ENCODE measurements at regions not wholly inside any gene's neighbourhood (a gene's known extent, or its start where the extent isn't known, plus 50 kb on each side); places are given as distances from the start of the nearest gene placed in this dataset.

DNA sequence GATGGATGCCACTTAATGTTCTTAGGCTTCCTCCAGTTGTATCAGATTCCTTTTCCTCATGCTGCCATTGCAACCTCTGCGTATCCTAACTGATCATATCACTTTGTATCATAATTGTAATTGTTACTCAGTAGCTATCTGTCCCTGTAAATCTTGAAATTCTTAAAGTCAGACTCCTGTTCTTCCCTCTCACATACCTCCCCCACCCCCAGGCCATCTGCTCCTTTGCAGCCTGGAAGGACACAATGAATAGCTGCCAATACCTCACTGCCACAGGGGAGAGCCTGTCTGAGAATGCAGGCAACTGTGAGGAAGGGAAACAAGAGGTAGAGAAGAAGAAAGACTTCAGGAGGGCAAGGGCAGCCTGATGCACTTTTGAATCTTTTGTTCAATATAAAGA lies 228.5 kb downstream of the ENC1 start:
- DNase-seq (ENCODE audit: low spot score, unreplicated experiment) = no peak
- Mint-ChIP-seq H3K27me3 (no peaks in the 10 kb centered on the region), H3K4me1 (ENCODE audit: low read depth) (peaks cover 41% of the 10 kb centered on the region), H3K36me3 (ENCODE audit: insufficient read depth) (no peaks in the 10 kb centered on the region), H3K9me3 (ENCODE audit: low read depth) (no peaks in the 10 kb centered on the region), H3K4me3 (ENCODE audit: low read depth) (no peak overlapping the region), H3K27ac (no peak overlapping the region)
- TF ChIP-seq, protein P1, sequence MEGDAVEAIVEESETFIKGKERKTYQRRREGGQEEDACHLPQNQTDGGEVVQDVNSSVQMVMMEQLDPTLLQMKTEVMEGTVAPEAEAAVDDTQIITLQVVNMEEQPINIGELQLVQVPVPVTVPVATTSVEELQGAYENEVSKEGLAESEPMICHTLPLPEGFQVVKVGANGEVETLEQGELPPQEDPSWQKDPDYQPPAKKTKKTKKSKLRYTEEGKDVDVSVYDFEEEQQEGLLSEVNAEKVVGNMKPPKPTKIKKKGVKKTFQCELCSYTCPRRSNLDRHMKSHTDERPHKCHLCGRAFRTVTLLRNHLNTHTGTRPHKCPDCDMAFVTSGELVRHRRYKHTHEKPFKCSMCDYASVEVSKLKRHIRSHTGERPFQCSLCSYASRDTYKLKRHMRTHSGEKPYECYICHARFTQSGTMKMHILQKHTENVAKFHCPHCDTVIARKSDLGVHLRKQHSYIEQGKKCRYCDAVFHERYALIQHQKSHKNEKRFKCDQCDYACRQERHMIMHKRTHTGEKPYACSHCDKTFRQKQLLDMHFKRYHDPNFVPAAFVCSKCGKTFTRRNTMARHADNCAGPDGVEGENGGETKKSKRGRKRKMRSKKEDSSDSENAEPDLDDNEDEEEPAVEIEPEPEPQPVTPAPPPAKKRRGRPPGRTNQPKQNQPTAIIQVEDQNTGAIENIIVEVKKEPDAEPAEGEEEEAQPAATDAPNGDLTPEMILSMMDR (IDR thresholded peaks at IDR 0.05; ENCODE audit: unreplicated experiment) = no peak

DNA sequence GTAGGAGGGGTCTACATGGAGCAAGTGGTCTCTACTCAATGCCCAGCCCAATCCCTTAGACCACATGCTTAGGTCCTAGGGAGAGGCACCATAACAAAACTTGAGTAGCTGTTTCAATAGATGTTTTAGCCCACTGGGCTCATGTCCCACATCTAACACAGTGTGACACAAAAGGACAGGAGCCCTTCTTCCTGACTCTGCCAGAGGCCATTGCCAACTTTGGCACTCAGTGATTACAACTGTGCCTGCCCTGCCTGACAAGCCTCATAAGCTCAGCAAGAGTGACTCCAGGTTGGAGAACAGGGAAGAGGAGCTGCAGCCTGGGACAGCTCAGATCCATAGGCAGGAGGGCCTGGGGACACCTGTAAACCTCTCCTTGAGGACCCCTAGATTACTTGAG lies 230.8 kb downstream of the ENC1 start:
- TF ChIP-seq, protein P1 (IDR thresholded peaks at IDR 0.05; ENCODE audit: unreplicated experiment) = no peak
- Mint-ChIP-seq H3K36me3 (ENCODE audit: insufficient read depth) (no peaks in the 10 kb centered on the region), H3K27ac (no peak overlapping the region), H3K4me1 (ENCODE audit: low read depth) (peaks cover 32% of the 10 kb centered on the region), H3K4me3 (ENCODE audit: low read depth) (no peak overlapping the region), H3K9me3 (ENCODE audit: low read depth) (no peaks in the 10 kb centered on the region), H3K27me3 (no peaks in the 10 kb centered on the region)
- no peak for DNase-seq (ENCODE audit: low spot score, unreplicated experiment)

DNA sequence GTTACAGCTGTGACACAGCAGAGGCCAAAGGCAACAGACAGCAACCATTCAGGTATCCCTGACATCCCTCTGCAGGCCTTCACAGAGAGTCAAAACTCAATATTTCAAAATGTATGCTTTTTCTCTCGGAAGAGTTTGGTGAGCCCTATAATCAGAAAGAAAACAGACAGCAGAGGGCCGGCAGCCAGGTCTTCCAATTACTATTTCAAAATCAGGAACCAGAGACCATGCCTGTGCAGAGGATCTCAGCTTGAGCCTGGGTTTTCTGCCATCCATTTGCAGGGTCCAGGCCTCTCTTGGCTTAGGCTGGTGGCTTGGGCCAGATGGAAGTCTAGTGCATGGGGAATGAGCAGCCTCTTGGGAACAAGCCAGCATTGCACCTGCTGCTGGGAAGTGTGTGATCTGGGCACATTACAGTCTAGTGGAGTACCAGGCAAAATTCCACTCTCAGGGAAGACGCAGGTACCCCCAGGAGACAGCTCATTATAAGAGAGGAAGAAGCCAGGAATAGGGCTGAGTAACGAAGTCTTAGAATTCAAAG lies 231.3 kb downstream of the ENC1 start:
- Mint-ChIP-seq H3K27ac (no peak overlapping the region), H3K4me1 (ENCODE audit: low read depth) (peaks cover 28% of the 10 kb centered on the region), H3K36me3 (ENCODE audit: insufficient read depth) (no peaks in the 10 kb centered on the region), H3K27me3 (no peaks in the 10 kb centered on the region), H3K9me3 (ENCODE audit: low read depth) (no peaks in the 10 kb centered on the region), H3K4me3 (ENCODE audit: low read depth) (no peak overlapping the region)
- DNase-seq (ENCODE audit: low spot score, unreplicated experiment) = no peak
- TF ChIP-seq, protein P1 (IDR thresholded peaks at IDR 0.05; ENCODE audit: unreplicated experiment) = no peak

DNA sequence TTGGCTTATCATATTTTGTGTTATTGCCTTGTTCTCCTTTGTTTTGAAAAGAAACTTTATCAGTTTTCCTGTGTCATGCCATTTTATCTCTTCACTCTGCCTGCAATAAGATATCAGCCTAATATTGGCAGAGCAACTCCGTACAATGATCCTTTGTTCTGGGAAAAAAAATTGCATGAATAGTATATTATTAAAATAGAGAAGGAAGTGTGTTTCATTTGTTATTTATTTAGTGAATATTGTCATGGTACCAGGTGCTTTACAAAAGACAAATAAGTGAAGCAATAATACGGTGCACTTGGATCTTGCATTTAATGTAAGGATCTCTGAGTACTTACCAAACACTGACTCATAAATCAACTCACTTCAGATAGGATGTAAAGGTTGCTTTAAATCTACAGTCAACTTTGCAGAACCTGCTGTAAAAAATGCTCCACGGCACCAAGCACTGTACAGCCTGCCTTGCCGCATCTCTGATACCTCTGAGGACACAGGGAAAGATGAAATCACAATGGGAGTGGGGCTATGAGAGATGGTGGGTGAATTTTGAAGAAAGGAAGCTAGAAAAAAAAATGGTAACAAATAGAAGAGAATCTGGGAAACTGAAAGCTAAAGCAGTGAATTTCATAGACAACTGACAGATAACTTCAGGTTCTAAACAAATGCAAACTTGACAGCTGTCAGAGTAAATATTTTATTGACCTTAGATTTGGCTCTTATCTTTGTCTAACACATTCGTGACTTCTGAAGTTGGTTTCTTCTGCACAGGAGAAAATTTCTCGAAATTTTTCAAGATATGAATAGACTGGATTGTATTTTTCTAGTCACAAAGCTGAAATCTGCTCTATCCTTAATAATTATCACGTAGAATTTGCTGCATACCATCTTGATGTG lies 232.1 kb downstream of the ENC1 start:
- no peaks in the 10 kb centered on the region for H3K36me3 Mint-ChIP-seq (ENCODE audit: insufficient read depth)
- no peaks in the 10 kb centered on the region for H3K27me3 Mint-ChIP-seq
- no peak for DNase-seq (ENCODE audit: low spot score, unreplicated experiment)
- H3K9me3 Mint-ChIP-seq (ENCODE audit: low read depth) = no peaks in the 10 kb centered on the region
- TF ChIP-seq, protein P1 (IDR thresholded peaks at IDR 0.05; ENCODE audit: unreplicated experiment) = no peak
- peak overlapping the region; percentile 22 for H3K27ac Mint-ChIP-seq
- H3K4me3 Mint-ChIP-seq (ENCODE audit: low read depth) = no peak overlapping the region
- H3K4me1 Mint-ChIP-seq (ENCODE audit: low read depth) = peaks cover 21% of the 10 kb centered on the region

DNA sequence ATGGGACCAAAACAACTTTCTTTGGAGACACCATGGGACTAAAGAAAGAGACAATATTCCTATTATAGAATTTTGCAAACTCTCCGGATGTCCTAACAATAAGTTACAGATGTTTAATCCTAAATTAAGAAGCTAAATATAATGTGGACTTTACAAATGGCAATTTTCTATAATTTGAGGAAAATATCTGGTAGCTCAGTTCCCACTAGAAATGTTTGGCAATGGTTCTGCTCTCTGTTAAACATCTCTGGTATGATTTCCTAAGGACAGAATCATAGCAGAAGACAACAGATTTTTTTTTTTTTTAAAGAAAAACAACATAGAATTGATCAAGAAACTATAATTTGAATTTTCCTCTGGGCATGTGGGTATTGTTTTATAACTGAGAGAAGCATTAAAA lies 232.8 kb downstream of the ENC1 start:
- no peak overlapping the region for H3K4me3 Mint-ChIP-seq (ENCODE audit: low read depth)
- H3K27me3 Mint-ChIP-seq = no peaks in the 10 kb centered on the region
- no peak overlapping the region for H3K27ac Mint-ChIP-seq
- no peaks in the 10 kb centered on the region for H3K9me3 Mint-ChIP-seq (ENCODE audit: low read depth)
- H3K4me1 Mint-ChIP-seq (ENCODE audit: low read depth) = peaks cover 17% of the 10 kb centered on the region
- no peaks in the 10 kb centered on the region for H3K36me3 Mint-ChIP-seq (ENCODE audit: insufficient read depth)
- DNase-seq (ENCODE audit: low spot score, unreplicated experiment) = no peak
- TF ChIP-seq, protein P1 (IDR thresholded peaks at IDR 0.05; ENCODE audit: unreplicated experiment) = no peak
